BE2C (cell line): ENCODE measurements at regions not wholly inside any gene's neighbourhood (a gene's known extent, or its start where the extent isn't known, plus 50 kb on each side); places are given as distances from the start of the nearest gene placed in this dataset.
"Not testable (repeated sequence)": the region's sequence is repeated elsewhere in the genome, so short reads cannot be mapped to it uniquely, and the experiment has no call there.

ENCODE experiments used
- DNase-seq: peaks from one replicate; pipeline ENCODE4 v3.0.0-alpha.2; 2020
- H3K27me3 ChIP-seq: fragments of 250-450 bp; sonication (Bioruptor Pico); 2 replicates; pipeline ENCODE4 v1.5.1; 2020; ENCODE audit warnings: mild to moderate bottlenecking
- H3K36me3 ChIP-seq: fragments of 250-450 bp; sonication (Bioruptor Pico); 2 replicates; pipeline ENCODE4 v1.5.1; 2020; ENCODE audit warnings: mild to moderate bottlenecking
- H3K4me1 ChIP-seq: fragments of 250-450 bp; sonication (Bioruptor Pico); 2 replicates; pipeline ENCODE4 v1.5.1; 2020
- H3K4me3 ChIP-seq: 2 replicates; pipeline ENCODE4 v1.5.1; 2011; ENCODE audit warnings: low read depth, low read length
- H3K9me3 ChIP-seq: fragments of 250-450 bp; sonication (Bioruptor Pico); 2 replicates; pipeline ENCODE4 v1.5.1; 2020
- CTCF ChIP-seq: IDR thresholded peaks from 2 replicates; pipeline ENCODE4 v1.5.1; 2012; ENCODE audit warnings: mild to moderate bottlenecking, low read depth, low read length

GRCh38 chr22:35484651-35485556 is 55.7 kb upstream of the RASD2 start:
- Histone ChIP-seq H3K27me3 (no peaks in the 10 kb centered on the region), H3K9me3 (no peaks in the 10 kb centered on the region), H3K4me3 (no peak overlapping the region), H3K4me1 (peaks cover 18% of the 10 kb centered on the region), H3K36me3 (no peaks in the 10 kb centered on the region)
- no peak for DNase-seq
- no peak for TF ChIP-seq CTCF

- no peak for DNase-seq
- Histone ChIP-seq H3K36me3 (no peaks in the 10 kb centered on the region), H3K4me1 (peaks cover 14% of the 10 kb centered on the region), H3K27me3 (no peaks in the 10 kb centered on the region), H3K4me3 (no peak overlapping the region), H3K9me3 (no peaks in the 10 kb centered on the region)
- TF ChIP-seq CTCF, result no peak
Measured at GRCh38 chr22:35486116-35486631, 54.5 kb upstream of the RASD2 start.

GRCh38 chr22:35487623-35488022 is 53.0 kb upstream of the RASD2 start:
- not testable (repeated sequence) for H3K4me3 ChIP-seq, H3K27me3 ChIP-seq, H3K9me3 ChIP-seq, DNase-seq, H3K36me3 ChIP-seq
- peaks cover 14% of the 10 kb centered on the region for H3K4me1 ChIP-seq

GRCh38 chr22:35488513-35488912 is 52.1 kb upstream of the RASD2 start:
- H3K4me3 ChIP-seq, result no peak overlapping the region
- H3K27me3 ChIP-seq, result no peaks in the 10 kb centered on the region
- peaks cover 14% of the 10 kb centered on the region for H3K4me1 ChIP-seq
- no peak for TF ChIP-seq CTCF
- no peaks in the 10 kb centered on the region for H3K36me3 ChIP-seq
- H3K9me3 ChIP-seq, result no peaks in the 10 kb centered on the region
- no peak for DNase-seq

- Histone ChIP-seq H3K4me1 (peaks cover 14% of the 10 kb centered on the region), H3K27me3 (no peaks in the 10 kb centered on the region), H3K9me3 (no peaks in the 10 kb centered on the region), H3K4me3 (no peak overlapping the region), H3K36me3 (no peaks in the 10 kb centered on the region)
- peak; percentile 76 for DNase-seq
- TF ChIP-seq CTCF, result no peak
Measured at GRCh38 chr22:35489239-35489638, 51.4 kb upstream of the RASD2 start.
